Esophagus squamous epithelium (tissue), 5 donors: ENCODE measurements at regions not wholly inside any gene's neighbourhood (a gene's known extent, or its start where the extent isn't known, plus 50 kb on each side); places are given as distances from the start of the nearest gene placed in this dataset.
"Not testable (repeated sequence)": the region's sequence is repeated elsewhere in the genome, so short reads cannot be mapped to it uniquely, and the experiment has no call there.

Experiments
- DNase-seq: peaks from one replicate; lab custom pipeline; 2025; lab: John Stamatoyannopoulos, UW
- H3K27ac ChIP-seq, 4 donors: fragments of 200-600 bp; sonication (generic); one replicate each; pipeline ENCODE4 v1.5.1; 2016 to 2019; ENCODE audit warnings: mild to moderate bottlenecking in 1 of 4
- H3K27me3 ChIP-seq, 4 donors: fragments of 200-600 bp; sonication (generic); 1 replicate in 3 of 4; 2 replicates in 1 of 4; pipeline versions ENCODE4 v1.5.1 to v1.6.0; 2017 to 2021; ENCODE audit warnings: antibody characterized with exemption in 1 of 4
- H3K36me3 ChIP-seq, 3 donors: fragments of 200-600 bp; sonication (generic); one replicate each; pipeline ENCODE4 v1.5.1; 2016 to 2019
- H3K4me1 ChIP-seq, 3 donors: fragments of 200-600 bp; sonication (generic); one replicate each; pipeline ENCODE4 v1.5.1; 2017 to 2019
- H3K4me3 ChIP-seq, 4 donors: fragments of 200-600 bp; sonication (generic); 1 replicate in 3 of 4; 2 replicates in 1 of 4; pipeline ENCODE4 v1.5.1; 2016 to 2019; ENCODE audit warnings: mild to moderate bottlenecking in 2 of 4, moderate library complexity in 1 of 4
- H3K9me3 ChIP-seq, 3 donors: fragments of 200-600 bp; sonication (generic); one replicate each; pipeline ENCODE4 v1.5.1; 2016 to 2019
- POLR2A ChIP-seq, 4 donors: fragments of 450-650 bp; IDR thresholded peaks; one replicate each; pipeline ENCODE4 v1.6.1; 2017; ENCODE audit warnings: antibody characterized with exemption in 4 of 4, mild to moderate bottlenecking in 4 of 4, moderate library complexity in 3 of 4
- WGBS, 2 donors: methylation state at CpG; one replicate each; pipeline ENCODE4 v1.1.5; 2018; 5-methylcytosine and 5-hydroxymethylcytosine counted together
- intact Hi-C: fragments of 100-400 bp; cut with DNase I; formaldehyde crosslinking; loops from one replicate; pipeline ENCODE4 v1.15.0; 2022
- TF ChIP-seq, protein P1 (sequence below), 6 experiments: fragments of 450-650 bp in 4 of 6; fragments of 200-600 bp in 2 of 6; sonication (generic) in 2 of 6; IDR thresholded peaks; one replicate each; pipeline ENCODE4 v1.5.1; 2016 to 2019; ENCODE audit warnings: antibody characterized with exemption in 6 of 6, mild to moderate bottlenecking in 4 of 6, moderate library complexity in 4 of 6
- donor health status: DM: yes; HTN: yes; CAD: no.

DNA sequence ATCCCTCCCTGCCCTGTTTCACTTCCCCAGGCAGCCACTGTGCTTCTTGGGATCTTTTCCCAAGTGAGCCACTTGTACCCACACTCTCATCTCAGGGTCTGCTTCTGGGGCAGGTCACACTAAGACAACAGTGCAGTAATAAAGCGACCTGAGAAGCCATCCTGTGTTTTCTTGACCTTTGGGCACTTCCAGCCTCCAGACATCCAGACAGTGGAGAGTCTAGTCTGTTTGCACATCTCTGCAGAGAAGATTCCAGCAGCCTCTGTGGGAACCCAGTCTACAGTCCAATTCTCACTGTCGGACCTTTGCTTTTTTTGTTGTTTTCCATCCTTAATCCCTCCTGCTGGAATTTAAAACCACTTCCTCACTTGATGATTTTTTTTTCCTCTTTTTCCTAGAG is 50.3 kb upstream of the ATP6AP2 start:
- H3K4me3 ChIP-seq, result no peak overlapping the region
- H3K27ac ChIP-seq, result no peak overlapping the region
- H3K9me3 ChIP-seq, result no peaks in the 10 kb centered on the region
- H3K36me3 ChIP-seq, result no peaks in the 10 kb centered on the region
- 65 to 82% methylated on average over 2 of the region's 2 CpGs for WGBS, 2 donors
- H3K4me1 ChIP-seq, result peaks cover 0 to 6% (median 0%) of the 10 kb centered on the region in 3 donors
- intact Hi-C loops, result no loop called here
- no peak for DNase-seq
- H3K27me3 ChIP-seq, result no peaks in the 10 kb centered on the region
- no peak for TF ChIP-seq POLR2A (IDR thresholded peaks at IDR 0.05)
- TF ChIP-seq, protein P1, sequence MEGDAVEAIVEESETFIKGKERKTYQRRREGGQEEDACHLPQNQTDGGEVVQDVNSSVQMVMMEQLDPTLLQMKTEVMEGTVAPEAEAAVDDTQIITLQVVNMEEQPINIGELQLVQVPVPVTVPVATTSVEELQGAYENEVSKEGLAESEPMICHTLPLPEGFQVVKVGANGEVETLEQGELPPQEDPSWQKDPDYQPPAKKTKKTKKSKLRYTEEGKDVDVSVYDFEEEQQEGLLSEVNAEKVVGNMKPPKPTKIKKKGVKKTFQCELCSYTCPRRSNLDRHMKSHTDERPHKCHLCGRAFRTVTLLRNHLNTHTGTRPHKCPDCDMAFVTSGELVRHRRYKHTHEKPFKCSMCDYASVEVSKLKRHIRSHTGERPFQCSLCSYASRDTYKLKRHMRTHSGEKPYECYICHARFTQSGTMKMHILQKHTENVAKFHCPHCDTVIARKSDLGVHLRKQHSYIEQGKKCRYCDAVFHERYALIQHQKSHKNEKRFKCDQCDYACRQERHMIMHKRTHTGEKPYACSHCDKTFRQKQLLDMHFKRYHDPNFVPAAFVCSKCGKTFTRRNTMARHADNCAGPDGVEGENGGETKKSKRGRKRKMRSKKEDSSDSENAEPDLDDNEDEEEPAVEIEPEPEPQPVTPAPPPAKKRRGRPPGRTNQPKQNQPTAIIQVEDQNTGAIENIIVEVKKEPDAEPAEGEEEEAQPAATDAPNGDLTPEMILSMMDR (IDR thresholded peaks at IDR 0.05), result no peak

- Histone ChIP-seq H3K27ac (no peak overlapping the region), H3K4me3 (no peak overlapping the region), H3K4me1 (peaks cover 0 to 6% (median 0%) of the 10 kb centered on the region in 3 donors), H3K36me3 (no peaks in the 10 kb centered on the region), H3K9me3 (no peaks in the 10 kb centered on the region), H3K27me3 (no peaks in the 10 kb centered on the region)
- WGBS, 2 donors, result 81 to 100% methylated on average over 2 to 3 of the region's 3 CpGs
- TF ChIP-seq, protein P1 (IDR thresholded peaks at IDR 0.05), result no peak
- TF ChIP-seq POLR2A (IDR thresholded peaks at IDR 0.05), result no peak
- intact Hi-C loops, result no loop called here
- no peak for DNase-seq
Observed at GRCh38 chrX:40527543-40527942, 53.2 kb upstream of the ATP6AP2 start.

DNA sequence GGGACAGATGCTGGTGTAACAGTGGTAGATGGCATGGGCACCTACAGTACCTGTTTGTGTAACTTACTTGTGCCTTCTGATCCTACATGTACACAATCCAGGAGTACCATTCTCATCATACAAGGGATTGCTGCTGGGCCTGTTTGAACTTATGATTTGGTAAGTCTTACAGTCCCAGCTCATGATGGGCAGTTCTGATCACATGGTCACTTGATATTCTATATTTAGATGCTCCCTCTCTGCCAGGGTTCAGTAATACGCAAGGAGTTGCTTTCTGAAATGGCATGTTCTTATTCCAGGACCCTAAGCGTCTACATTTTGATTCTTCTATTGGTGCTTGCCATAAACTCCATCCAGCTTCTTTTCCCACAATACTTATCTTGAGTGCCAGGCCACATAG is 54.4 kb upstream of the ATP6AP2 start:
- Histone ChIP-seq H3K4me1 (peaks cover 0 to 6% (median 0%) of the 10 kb centered on the region in 3 donors), H3K4me3 (no peak overlapping the region), H3K36me3 (no peaks in the 10 kb centered on the region), H3K9me3 (no peaks in the 10 kb centered on the region), H3K27ac (no peak overlapping the region), H3K27me3 (no peaks in the 10 kb centered on the region)
- TF ChIP-seq, protein P1 (IDR thresholded peaks at IDR 0.05), result no peak
- no peak for TF ChIP-seq POLR2A (IDR thresholded peaks at IDR 0.05)
- intact Hi-C loops, result no loop called here
- 92 to 93% methylated on average over 2 of the region's 2 CpGs for WGBS, 2 donors
- DNase-seq, result no peak

- intact Hi-C loops, H3K4me1 ChIP-seq, DNase-seq, H3K4me3 ChIP-seq, H3K9me3 ChIP-seq, H3K27me3 ChIP-seq, H3K27ac ChIP-seq, H3K36me3 ChIP-seq: not testable (repeated sequence)
- WGBS, 2 donors, result 60 to 67% methylated on average over 1 of the region's 1 CpG
Observed at GRCh38 chrX:40525901-40526300, 54.9 kb upstream of the ATP6AP2 start.

GRCh38 chrX:40524423-40524822 is 56.3 kb upstream of the ATP6AP2 start:
- intact Hi-C loops, result no loop called here
- H3K4me1 ChIP-seq, result no peaks in the 10 kb centered on the region
- no peak overlapping the region for H3K4me3 ChIP-seq
- TF ChIP-seq, protein P1 (IDR thresholded peaks at IDR 0.05), result no peak
- no peaks in the 10 kb centered on the region for H3K9me3 ChIP-seq
- 86 to 100% methylated on average over 1 of the region's 1 CpG for WGBS, 2 donors
- no peaks in the 10 kb centered on the region for H3K36me3 ChIP-seq
- DNase-seq, result no peak
- H3K27ac ChIP-seq, result no peak overlapping the region
- no peaks in the 10 kb centered on the region for H3K27me3 ChIP-seq

DNA sequence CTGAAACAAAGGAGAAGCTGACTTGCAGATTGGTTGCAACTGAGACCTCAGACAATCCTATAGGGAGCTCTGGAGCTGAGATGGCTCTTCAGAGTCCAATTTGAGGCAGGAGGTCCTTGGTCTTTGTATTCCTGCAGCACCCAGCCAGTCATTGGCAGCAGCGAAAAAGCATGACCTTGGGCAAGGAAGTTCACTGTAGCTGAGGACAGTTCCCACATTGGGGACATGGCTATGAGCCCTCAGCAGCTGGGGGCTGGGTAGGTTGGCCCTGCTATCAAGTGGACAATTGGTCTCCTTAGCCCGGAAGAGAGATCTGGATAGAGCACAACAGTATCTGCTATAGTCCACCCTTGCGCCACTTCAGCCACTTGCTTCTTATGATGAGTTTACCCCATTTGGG is 56.9 kb upstream of the ATP6AP2 start:
- Histone ChIP-seq H3K9me3 (no peaks in the 10 kb centered on the region), H3K4me1 (no peaks in the 10 kb centered on the region), H3K36me3 (no peaks in the 10 kb centered on the region), H3K4me3 (no peak overlapping the region), H3K27ac (no peak overlapping the region), H3K27me3 (no peaks in the 10 kb centered on the region)
- intact Hi-C loops, result no loop called here
- DNase-seq, result no peak
- WGBS, 2 donors, result 73 to 85% methylated on average over 3 of the region's 3 CpGs
- TF ChIP-seq, protein P1 (IDR thresholded peaks at IDR 0.05), result no peak
- TF ChIP-seq POLR2A (IDR thresholded peaks at IDR 0.05), result no peak
